HepG2 (cell line): ENCODE measurements at regions not wholly inside any gene's neighbourhood (a gene's known extent, or its start where the extent isn't known, plus 50 kb on each side); places are given as distances from the start of the nearest gene placed in this dataset.

Experiments
- ATM ChIP-seq: fragments of 450-650 bp; IDR thresholded peaks from 2 replicates; pipeline ENCODE4 v1.7.1; 2017; ENCODE audit warnings: mild to moderate bottlenecking, borderline replicate concordance
- EHMT2 ChIP-seq: fragments of 200-600 bp; sonication (generic); IDR thresholded peaks from 2 replicates; pipeline ENCODE4 v1.7.0; 2017; ENCODE audit warnings: antibody characterized with exemption, low read depth, low read length, borderline replicate concordance
- HMGA1 ChIP-seq: sonication (generic); formaldehyde crosslinking; conservative IDR thresholded peaks from 2 replicates; pipeline ENCODE4 v1.4.0; 2020; ENCODE audit warnings: missing genetic modification reagents
- HOXD1 ChIP-seq: sonication (generic); formaldehyde crosslinking; IDR thresholded peaks from 2 replicates; pipeline ENCODE4 v1.5.0; 2020; ENCODE audit warnings: missing genetic modification reagents
- ISL2 ChIP-seq: sonication (generic); formaldehyde crosslinking; IDR thresholded peaks from 2 replicates; pipeline ENCODE4 v1.5.0; 2020; ENCODE audit warnings: missing genetic modification reagents
- LCORL ChIP-seq, 2 experiments: fragments of 450-650 bp in 1 of 2; sonication (generic) in 1 of 2; formaldehyde crosslinking in 1 of 2; IDR thresholded peaks; 2 replicates each; pipeline versions ENCODE4 v1.5.0 to v1.6.1; 2017 to 2020; ENCODE audit warnings: antibody characterized with exemption in 1 of 2, missing genetic modification reagents in 1 of 2
- NFKBIZ ChIP-seq: IDR thresholded peaks from 2 replicates; pipeline ENCODE4 v1.6.1; 2018; ENCODE audit warnings: missing genetic modification reagents, missing compliant biosample characterization
- NR2F2 ChIP-seq: IDR thresholded peaks from 2 replicates; pipeline ENCODE4 v1.6.1; 2012; ENCODE audit warnings: low read depth, inconsistent platforms, borderline replicate concordance
- PCBP2 ChIP-seq: fragments of 200-400 bp; formaldehyde crosslinking; optimal IDR thresholded peaks from 2 replicates; pipeline ENCODE3; 2018; ENCODE audit warnings: low read length, low read depth; ENCODE audit not compliant: poor library complexity, severe bottlenecking
- RARA ChIP-seq: IDR thresholded peaks from 2 replicates; pipeline ENCODE4 v1.6.1; 2016; ENCODE audit warnings: missing genetic modification reagents, missing compliant biosample characterization
- SMAD3 ChIP-seq: sonication (generic); formaldehyde crosslinking; IDR thresholded peaks from 2 replicates; pipeline ENCODE4 v1.4.0; 2020; ENCODE audit warnings: missing genetic modification reagents
- TARDBP ChIP-seq: sonication (generic); formaldehyde crosslinking; IDR thresholded peaks from 2 replicates; pipeline ENCODE4 v1.8.0; 2022; ENCODE audit warnings: mild to moderate bottlenecking, missing genetic modification reagents
- TFE3 ChIP-seq: IDR thresholded peaks from 2 replicates; pipeline ENCODE4 v1.6.1; 2016
- YY1 ChIP-seq: IDR thresholded peaks from 2 replicates; pipeline ENCODE4 v1.6.1; 2011; ENCODE audit warnings: low read length, low read depth, moderate library complexity, mild to moderate bottlenecking; ENCODE audit not compliant: insufficient read depth, insufficient replicate concordance
- ZBTB1 ChIP-seq: sonication (generic); formaldehyde crosslinking; IDR thresholded peaks from 2 replicates; pipeline ENCODE4 v1.4.0; 2020; ENCODE audit warnings: missing genetic modification reagents, borderline replicate concordance
- ZGPAT ChIP-seq: IDR thresholded peaks from 2 replicates; pipeline ENCODE4 v1.6.1; 2016; ENCODE audit warnings: mild to moderate bottlenecking
- ZNF331 ChIP-seq: sonication (generic); formaldehyde crosslinking; IDR thresholded peaks from 2 replicates; pipeline ENCODE4 v1.4.0; 2020; ENCODE audit warnings: missing genetic modification reagents
- ZNF362 ChIP-seq: sonication (generic); formaldehyde crosslinking; IDR thresholded peaks from 2 replicates; pipeline ENCODE4 v1.4.0; 2020; ENCODE audit warnings: missing genetic modification reagents, mild to moderate bottlenecking, borderline replicate concordance
- ZNF816 ChIP-seq: sonication (generic); formaldehyde crosslinking; IDR thresholded peaks from 2 replicates; pipeline ENCODE4 v1.8.0; 2022; ENCODE audit warnings: missing genetic modification reagents, mild to moderate bottlenecking, borderline replicate concordance
- TF ChIP-seq, protein P1 (sequence below): fragments of 450-650 bp; IDR thresholded peaks from 2 replicates; pipeline ENCODE4 v1.6.1; 2017; ENCODE audit warnings: mild to moderate bottlenecking
- TF ChIP-seq, protein P2 (sequence below): sonication (generic); formaldehyde crosslinking; IDR thresholded peaks from 2 replicates; pipeline ENCODE4 v1.4.0; 2020; ENCODE audit warnings: mild to moderate bottlenecking, missing genetic modification reagents

GRCh38 chr6:137794516-137795201, 72.4 kb upstream of the TNFAIP3 start (continued):
- TF ChIP-seq ZBTB1 (CRISPR knock-in tag) (no peak), SMAD3 (CRISPR knock-in tag) (peak; percentile 78; the same call in 1 of the 2 replicates), RARA (peak; percentile 94), ZNF816 (peak; percentile 88; the same call in 1 of the 2 replicates), ZNF331 (CRISPR knock-in tag) (peak; percentile 94), HOXD1 (peak; percentile 91), TARDBP (CRISPR knock-in tag) (peak; percentile 99), NFKBIZ (CRISPR knock-in tag) (peak; percentile 94), ZGPAT (CRISPR knock-in tag) (peak; percentile 87), HMGA1 (no peak), EHMT2 (peak; percentile 84), ZNF362 (CRISPR knock-in tag) (peak; percentile 82; the same call in 1 of the 2 replicates), YY1 (peak; percentile 63), PCBP2 (no peak), ISL2 (CRISPR knock-in tag) (peak; percentile 99), TFE3 (CRISPR knock-in tag) (peak; percentile 84), NR2F2 (peak; percentile 90), LCORL (IDR thresholded peaks at IDR 0.05) (peak; percentile 87; the same call in 1 of the 2 replicates), LCORL (CRISPR knock-in tag; IDR thresholded peaks at IDR 0.05) (peak; percentile 99), ATM (no peak)
- TF ChIP-seq, protein P1, sequence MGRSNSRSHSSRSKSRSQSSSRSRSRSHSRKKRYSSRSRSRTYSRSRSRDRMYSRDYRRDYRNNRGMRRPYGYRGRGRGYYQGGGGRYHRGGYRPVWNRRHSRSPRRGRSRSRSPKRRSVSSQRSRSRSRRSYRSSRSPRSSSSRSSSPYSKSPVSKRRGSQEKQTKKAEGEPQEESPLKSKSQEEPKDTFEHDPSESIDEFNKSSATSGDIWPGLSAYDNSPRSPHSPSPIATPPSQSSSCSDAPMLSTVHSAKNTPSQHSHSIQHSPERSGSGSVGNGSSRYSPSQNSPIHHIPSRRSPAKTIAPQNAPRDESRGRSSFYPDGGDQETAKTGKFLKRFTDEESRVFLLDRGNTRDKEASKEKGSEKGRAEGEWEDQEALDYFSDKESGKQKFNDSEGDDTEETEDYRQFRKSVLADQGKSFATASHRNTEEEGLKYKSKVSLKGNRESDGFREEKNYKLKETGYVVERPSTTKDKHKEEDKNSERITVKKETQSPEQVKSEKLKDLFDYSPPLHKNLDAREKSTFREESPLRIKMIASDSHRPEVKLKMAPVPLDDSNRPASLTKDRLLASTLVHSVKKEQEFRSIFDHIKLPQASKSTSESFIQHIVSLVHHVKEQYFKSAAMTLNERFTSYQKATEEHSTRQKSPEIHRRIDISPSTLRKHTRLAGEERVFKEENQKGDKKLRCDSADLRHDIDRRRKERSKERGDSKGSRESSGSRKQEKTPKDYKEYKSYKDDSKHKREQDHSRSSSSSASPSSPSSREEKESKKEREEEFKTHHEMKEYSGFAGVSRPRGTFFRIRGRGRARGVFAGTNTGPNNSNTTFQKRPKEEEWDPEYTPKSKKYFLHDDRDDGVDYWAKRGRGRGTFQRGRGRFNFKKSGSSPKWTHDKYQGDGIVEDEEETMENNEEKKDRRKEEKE, result no peak
- TF ChIP-seq, protein P2, sequence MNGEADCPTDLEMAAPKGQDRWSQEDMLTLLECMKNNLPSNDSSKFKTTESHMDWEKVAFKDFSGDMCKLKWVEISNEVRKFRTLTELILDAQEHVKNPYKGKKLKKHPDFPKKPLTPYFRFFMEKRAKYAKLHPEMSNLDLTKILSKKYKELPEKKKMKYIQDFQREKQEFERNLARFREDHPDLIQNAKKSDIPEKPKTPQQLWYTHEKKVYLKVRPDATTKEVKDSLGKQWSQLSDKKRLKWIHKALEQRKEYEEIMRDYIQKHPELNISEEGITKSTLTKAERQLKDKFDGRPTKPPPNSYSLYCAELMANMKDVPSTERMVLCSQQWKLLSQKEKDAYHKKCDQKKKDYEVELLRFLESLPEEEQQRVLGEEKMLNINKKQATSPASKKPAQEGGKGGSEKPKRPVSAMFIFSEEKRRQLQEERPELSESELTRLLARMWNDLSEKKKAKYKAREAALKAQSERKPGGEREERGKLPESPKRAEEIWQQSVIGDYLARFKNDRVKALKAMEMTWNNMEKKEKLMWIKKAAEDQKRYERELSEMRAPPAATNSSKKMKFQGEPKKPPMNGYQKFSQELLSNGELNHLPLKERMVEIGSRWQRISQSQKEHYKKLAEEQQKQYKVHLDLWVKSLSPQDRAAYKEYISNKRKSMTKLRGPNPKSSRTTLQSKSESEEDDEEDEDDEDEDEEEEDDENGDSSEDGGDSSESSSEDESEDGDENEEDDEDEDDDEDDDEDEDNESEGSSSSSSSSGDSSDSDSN (CRISPR knock-in tag), result peak; percentile 38; the same call in 1 of the 2 replicates
